ENCODE measurements at regions not wholly inside any gene's neighbourhood (a gene's known extent, or its start where the extent isn't known, plus 50 kb on each side); places are given as distances from the start of the nearest gene placed in this dataset.

DNA sequence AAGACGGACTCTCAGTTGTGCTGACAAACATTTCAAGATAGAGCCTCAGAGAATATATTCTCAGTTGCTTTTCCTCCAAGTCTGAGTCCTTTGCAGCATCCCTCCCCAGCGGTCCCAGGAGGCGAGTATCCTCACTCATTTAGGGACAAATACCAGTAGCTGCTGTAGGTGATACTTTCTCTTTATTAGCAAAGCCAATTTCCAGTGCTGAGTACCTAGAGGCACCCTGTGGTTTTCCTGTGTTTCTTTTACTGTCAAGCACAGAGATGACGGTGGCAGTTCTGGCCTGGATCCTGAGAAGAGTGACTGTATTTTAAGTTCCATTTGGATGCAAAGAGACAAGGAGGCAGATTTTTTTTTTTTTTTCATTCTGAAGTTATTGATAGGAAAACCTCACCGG lies 1058.4 kb downstream of the SORCS3 start:
- no peak for TF ChIP-seq CTCF (IDR thresholded peaks at IDR 0.05)
- TF ChIP-seq EZH2 (IDR thresholded peaks at IDR 0.05; ENCODE audit: borderline replicate concordance, insufficient read depth, low read depth, low read length, poor library complexity, severe bottlenecking): no peak

Measured in B cell (primary cell).